ENCODE measurements at regions not wholly inside any gene's neighbourhood (a gene's known extent, or its start where the extent isn't known, plus 50 kb on each side); places are given as distances from the start of the nearest gene placed in this dataset.

- TF ChIP-seq, protein P1, sequence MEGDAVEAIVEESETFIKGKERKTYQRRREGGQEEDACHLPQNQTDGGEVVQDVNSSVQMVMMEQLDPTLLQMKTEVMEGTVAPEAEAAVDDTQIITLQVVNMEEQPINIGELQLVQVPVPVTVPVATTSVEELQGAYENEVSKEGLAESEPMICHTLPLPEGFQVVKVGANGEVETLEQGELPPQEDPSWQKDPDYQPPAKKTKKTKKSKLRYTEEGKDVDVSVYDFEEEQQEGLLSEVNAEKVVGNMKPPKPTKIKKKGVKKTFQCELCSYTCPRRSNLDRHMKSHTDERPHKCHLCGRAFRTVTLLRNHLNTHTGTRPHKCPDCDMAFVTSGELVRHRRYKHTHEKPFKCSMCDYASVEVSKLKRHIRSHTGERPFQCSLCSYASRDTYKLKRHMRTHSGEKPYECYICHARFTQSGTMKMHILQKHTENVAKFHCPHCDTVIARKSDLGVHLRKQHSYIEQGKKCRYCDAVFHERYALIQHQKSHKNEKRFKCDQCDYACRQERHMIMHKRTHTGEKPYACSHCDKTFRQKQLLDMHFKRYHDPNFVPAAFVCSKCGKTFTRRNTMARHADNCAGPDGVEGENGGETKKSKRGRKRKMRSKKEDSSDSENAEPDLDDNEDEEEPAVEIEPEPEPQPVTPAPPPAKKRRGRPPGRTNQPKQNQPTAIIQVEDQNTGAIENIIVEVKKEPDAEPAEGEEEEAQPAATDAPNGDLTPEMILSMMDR (IDR thresholded peaks at IDR 0.05; ENCODE audit: low read depth, low read length, missing input control), result no peak
- TF ChIP-seq, protein P2, sequence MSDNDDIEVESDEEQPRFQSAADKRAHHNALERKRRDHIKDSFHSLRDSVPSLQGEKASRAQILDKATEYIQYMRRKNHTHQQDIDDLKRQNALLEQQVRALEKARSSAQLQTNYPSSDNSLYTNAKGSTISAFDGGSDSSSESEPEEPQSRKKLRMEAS (IDR thresholded peaks at IDR 0.05), result no peak
- TF ChIP-seq EGR1 (IDR thresholded peaks at IDR 0.05; ENCODE audit: low read depth in 2 of 2), result no peak
- TF ChIP-seq, protein P3, sequence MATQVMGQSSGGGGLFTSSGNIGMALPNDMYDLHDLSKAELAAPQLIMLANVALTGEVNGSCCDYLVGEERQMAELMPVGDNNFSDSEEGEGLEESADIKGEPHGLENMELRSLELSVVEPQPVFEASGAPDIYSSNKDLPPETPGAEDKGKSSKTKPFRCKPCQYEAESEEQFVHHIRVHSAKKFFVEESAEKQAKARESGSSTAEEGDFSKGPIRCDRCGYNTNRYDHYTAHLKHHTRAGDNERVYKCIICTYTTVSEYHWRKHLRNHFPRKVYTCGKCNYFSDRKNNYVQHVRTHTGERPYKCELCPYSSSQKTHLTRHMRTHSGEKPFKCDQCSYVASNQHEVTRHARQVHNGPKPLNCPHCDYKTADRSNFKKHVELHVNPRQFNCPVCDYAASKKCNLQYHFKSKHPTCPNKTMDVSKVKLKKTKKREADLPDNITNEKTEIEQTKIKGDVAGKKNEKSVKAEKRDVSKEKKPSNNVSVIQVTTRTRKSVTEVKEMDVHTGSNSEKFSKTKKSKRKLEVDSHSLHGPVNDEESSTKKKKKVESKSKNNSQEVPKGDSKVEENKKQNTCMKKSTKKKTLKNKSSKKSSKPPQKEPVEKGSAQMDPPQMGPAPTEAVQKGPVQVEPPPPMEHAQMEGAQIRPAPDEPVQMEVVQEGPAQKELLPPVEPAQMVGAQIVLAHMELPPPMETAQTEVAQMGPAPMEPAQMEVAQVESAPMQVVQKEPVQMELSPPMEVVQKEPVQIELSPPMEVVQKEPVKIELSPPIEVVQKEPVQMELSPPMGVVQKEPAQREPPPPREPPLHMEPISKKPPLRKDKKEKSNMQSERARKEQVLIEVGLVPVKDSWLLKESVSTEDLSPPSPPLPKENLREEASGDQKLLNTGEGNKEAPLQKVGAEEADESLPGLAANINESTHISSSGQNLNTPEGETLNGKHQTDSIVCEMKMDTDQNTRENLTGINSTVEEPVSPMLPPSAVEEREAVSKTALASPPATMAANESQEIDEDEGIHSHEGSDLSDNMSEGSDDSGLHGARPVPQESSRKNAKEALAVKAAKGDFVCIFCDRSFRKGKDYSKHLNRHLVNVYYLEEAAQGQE (IDR thresholded peaks at IDR 0.05), result no peak
- no peak for TF ChIP-seq TAF1 (conservative IDR thresholded peaks at IDR 0.05)
- no peak for TF ChIP-seq SP1 (IDR thresholded peaks at IDR 0.05)
- no peak for TF ChIP-seq RAD21 (IDR thresholded peaks at IDR 0.05)
- TF ChIP-seq, protein P4, sequence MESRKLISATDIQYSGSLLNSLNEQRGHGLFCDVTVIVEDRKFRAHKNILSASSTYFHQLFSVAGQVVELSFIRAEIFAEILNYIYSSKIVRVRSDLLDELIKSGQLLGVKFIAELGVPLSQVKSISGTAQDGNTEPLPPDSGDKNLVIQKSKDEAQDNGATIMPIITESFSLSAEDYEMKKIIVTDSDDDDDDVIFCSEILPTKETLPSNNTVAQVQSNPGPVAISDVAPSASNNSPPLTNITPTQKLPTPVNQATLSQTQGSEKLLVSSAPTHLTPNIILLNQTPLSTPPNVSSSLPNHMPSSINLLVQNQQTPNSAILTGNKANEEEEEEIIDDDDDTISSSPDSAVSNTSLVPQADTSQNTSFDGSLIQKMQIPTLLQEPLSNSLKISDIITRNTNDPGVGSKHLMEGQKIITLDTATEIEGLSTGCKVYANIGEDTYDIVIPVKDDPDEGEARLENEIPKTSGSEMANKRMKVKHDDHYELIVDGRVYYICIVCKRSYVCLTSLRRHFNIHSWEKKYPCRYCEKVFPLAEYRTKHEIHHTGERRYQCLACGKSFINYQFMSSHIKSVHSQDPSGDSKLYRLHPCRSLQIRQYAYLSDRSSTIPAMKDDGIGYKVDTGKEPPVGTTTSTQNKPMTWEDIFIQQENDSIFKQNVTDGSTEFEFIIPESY (IDR thresholded peaks at IDR 0.05), result no peak
- no peak for TF ChIP-seq RXRA (IDR thresholded peaks at IDR 0.05)
- TF ChIP-seq FOXA1 (IDR thresholded peaks at IDR 0.05), result no peak
- no peak for TF ChIP-seq GABPA (IDR thresholded peaks at IDR 0.05 in 1 of 2, conservative IDR thresholded peaks at IDR 0.05 in 1 of 2)
Measured at GRCh38 chr22:34429314-34429713, 509.0 kb upstream of the LARGE1 start.
